Uterus (tissue), 2 donors: ENCODE measurements at regions not wholly inside any gene's neighbourhood (a gene's known extent, or its start where the extent isn't known, plus 50 kb on each side); places are given as distances from the start of the nearest gene placed in this dataset.

Experiments used
- POLR2A ChIP-seq, 2 donors: fragments of 450-650 bp; IDR thresholded peaks; one replicate each; pipeline ENCODE4 v1.6.1; 2016; ENCODE audit warnings: antibody characterized with exemption in 2 of 2, mild to moderate bottlenecking in 1 of 2, moderate library complexity in 1 of 2
- TF ChIP-seq, protein P1 (sequence below), 4 experiments: fragments of 200-600 bp in 2 of 4; fragments of 450-650 bp in 2 of 4; sonication (generic) in 2 of 4; IDR thresholded peaks; one replicate each; pipeline ENCODE4 v1.5.1; 2016 to 2019; ENCODE audit warnings: antibody characterized with exemption in 4 of 4, mild to moderate bottlenecking in 2 of 4, moderate library complexity in 1 of 4

DNA sequence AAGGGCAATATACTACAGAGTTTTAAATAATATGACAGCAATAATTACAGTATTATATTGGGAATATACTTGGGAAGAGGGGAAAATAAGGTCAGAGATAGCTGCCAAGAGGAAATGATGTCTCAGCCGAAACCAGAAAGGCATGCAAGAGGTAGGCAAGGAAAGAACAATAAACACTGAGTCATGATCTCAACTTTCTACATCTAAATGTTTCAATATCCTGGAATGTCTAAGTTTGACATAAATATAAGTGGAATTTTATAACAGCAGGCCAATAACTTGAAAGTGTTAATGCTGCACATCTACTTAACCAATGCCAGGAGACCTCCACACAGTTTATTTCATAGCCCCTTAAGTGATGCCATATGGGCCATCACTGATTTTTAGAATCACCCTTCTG lies 99.8 kb upstream of the CPNE4 start:
- TF ChIP-seq, protein P1, sequence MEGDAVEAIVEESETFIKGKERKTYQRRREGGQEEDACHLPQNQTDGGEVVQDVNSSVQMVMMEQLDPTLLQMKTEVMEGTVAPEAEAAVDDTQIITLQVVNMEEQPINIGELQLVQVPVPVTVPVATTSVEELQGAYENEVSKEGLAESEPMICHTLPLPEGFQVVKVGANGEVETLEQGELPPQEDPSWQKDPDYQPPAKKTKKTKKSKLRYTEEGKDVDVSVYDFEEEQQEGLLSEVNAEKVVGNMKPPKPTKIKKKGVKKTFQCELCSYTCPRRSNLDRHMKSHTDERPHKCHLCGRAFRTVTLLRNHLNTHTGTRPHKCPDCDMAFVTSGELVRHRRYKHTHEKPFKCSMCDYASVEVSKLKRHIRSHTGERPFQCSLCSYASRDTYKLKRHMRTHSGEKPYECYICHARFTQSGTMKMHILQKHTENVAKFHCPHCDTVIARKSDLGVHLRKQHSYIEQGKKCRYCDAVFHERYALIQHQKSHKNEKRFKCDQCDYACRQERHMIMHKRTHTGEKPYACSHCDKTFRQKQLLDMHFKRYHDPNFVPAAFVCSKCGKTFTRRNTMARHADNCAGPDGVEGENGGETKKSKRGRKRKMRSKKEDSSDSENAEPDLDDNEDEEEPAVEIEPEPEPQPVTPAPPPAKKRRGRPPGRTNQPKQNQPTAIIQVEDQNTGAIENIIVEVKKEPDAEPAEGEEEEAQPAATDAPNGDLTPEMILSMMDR (IDR thresholded peaks at IDR 0.05), result no peak
- no peak for TF ChIP-seq POLR2A (IDR thresholded peaks at IDR 0.05)
